ENCODE measurements at regions not wholly inside any gene's neighbourhood (a gene's known extent, or its start where the extent isn't known, plus 50 kb on each side); places are given as distances from the start of the nearest gene placed in this dataset.

- no peaks in the 10 kb centered on the region for H3K4me1 Mint-ChIP-seq (ENCODE audit: low read depth, unreplicated experiment)
- Histone ChIP-seq H3K36me3 (ENCODE audit: insufficient read depth, low read length) (no peaks in the 10 kb centered on the region), H3K4me2 (ENCODE audit: low read length) (no peak overlapping the region), H3K4me1 (ENCODE audit: insufficient read depth, low read length) (no peaks in the 10 kb centered on the region), H3K9me3 (ENCODE audit: insufficient read depth, low read depth, low read length) (no peaks in the 10 kb centered on the region), H4K20me1 (ENCODE audit: insufficient read depth, low read length) (no peaks in the 10 kb centered on the region), H3K9ac (ENCODE audit: low read length) (no peak overlapping the region), H3K27ac (ENCODE audit: low read depth, low read length) (no peak overlapping the region), H3K79me2 (ENCODE audit: insufficient read depth, low read length) (no peaks in the 10 kb centered on the region), H3K4me3 (ENCODE audit: insufficient read depth, low read depth, low read length) (no peak overlapping the region), H3K27me3 (ENCODE audit: insufficient read depth, low read length) (no peaks in the 10 kb centered on the region), H2AFZ (ENCODE audit: low read depth, low read length) (no peak overlapping the region)
- H3K27ac Mint-ChIP-seq (ENCODE audit: unreplicated experiment) = no peak overlapping the region
- H3K27me3 Mint-ChIP-seq (ENCODE audit: low read depth, unreplicated experiment) = no peaks in the 10 kb centered on the region
- FAIRE-seq (no peak), DNase-seq (ENCODE audit: low read depth) (no peak)
- no peak overlapping the region for H3K4me3 Mint-ChIP-seq (ENCODE audit: unreplicated experiment)
- no peak for TF ChIP-seq EZH2 (IDR thresholded peaks at IDR 0.05; ENCODE audit: insufficient read depth, low read length)
- TF ChIP-seq, protein P1, sequence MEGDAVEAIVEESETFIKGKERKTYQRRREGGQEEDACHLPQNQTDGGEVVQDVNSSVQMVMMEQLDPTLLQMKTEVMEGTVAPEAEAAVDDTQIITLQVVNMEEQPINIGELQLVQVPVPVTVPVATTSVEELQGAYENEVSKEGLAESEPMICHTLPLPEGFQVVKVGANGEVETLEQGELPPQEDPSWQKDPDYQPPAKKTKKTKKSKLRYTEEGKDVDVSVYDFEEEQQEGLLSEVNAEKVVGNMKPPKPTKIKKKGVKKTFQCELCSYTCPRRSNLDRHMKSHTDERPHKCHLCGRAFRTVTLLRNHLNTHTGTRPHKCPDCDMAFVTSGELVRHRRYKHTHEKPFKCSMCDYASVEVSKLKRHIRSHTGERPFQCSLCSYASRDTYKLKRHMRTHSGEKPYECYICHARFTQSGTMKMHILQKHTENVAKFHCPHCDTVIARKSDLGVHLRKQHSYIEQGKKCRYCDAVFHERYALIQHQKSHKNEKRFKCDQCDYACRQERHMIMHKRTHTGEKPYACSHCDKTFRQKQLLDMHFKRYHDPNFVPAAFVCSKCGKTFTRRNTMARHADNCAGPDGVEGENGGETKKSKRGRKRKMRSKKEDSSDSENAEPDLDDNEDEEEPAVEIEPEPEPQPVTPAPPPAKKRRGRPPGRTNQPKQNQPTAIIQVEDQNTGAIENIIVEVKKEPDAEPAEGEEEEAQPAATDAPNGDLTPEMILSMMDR (IDR thresholded peaks at IDR 0.05; ENCODE audit: insufficient read depth, low read depth, low read length) = no peak
- no peaks in the 10 kb centered on the region for H3K9me3 Mint-ChIP-seq (ENCODE audit: unreplicated experiment)
- H3K36me3 Mint-ChIP-seq (ENCODE audit: low read depth, unreplicated experiment) = no peaks in the 10 kb centered on the region
Observed at GRCh38 chr15:45785897-45786296, 151.1 kb downstream of the SQOR start.

DNA sequence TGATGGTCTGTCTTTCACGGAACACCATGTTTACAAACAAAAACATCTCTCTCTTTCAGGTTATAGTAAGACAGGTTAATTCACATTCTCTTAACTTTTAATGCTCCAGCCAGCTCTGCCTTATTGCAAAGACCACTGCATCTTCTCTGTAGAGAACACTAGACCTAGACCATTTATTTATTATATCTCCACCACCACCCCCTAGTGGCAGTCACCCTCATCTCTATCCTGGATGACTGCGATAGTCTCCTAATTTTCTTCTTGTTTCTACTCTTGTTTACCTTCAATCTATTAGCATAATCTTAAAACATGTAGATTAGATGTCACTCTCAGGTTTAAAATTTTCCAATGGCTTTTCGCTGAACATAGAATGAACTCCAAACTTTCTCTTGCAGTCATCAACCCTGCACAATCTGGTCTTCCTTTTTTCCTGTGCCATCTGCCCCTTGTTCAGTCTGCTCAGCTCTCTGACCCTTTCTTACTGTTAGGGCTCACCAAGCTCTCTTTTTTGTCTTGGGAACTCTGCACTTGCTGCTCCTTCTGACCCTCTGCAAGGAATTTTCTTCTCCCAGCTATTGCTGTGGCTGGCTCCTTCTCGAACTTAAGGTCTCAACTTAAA is 155.6 kb downstream of the SQOR start:
- H3K79me2 ChIP-seq (ENCODE audit: insufficient read depth, low read length) = no peaks in the 10 kb centered on the region
- no peaks in the 10 kb centered on the region for H3K4me1 Mint-ChIP-seq (ENCODE audit: low read depth, unreplicated experiment)
- DNase-seq (ENCODE audit: low read depth) (no peak), FAIRE-seq (no peak)
- H3K27ac ChIP-seq (ENCODE audit: low read depth, low read length) = no peak overlapping the region
- no peaks in the 10 kb centered on the region for H3K4me1 ChIP-seq (ENCODE audit: insufficient read depth, low read length)
- H3K4me3 ChIP-seq (ENCODE audit: insufficient read depth, low read depth, low read length) = no peak overlapping the region
- H3K27me3 Mint-ChIP-seq (ENCODE audit: low read depth, unreplicated experiment) = peaks cover 13% of the 10 kb centered on the region
- no peak overlapping the region for H3K27ac Mint-ChIP-seq (ENCODE audit: unreplicated experiment)
- no peak for TF ChIP-seq EZH2 (IDR thresholded peaks at IDR 0.05; ENCODE audit: insufficient read depth, low read length)
- TF ChIP-seq, protein P1 (IDR thresholded peaks at IDR 0.05; ENCODE audit: insufficient read depth, low read depth, low read length) = peak; percentile 16
- H3K4me3 Mint-ChIP-seq (ENCODE audit: unreplicated experiment) = no peak overlapping the region
- no peaks in the 10 kb centered on the region for H3K27me3 ChIP-seq (ENCODE audit: insufficient read depth, low read length)
- no peaks in the 10 kb centered on the region for H3K9me3 Mint-ChIP-seq (ENCODE audit: unreplicated experiment)
- no peak overlapping the region for H2AFZ ChIP-seq (ENCODE audit: low read depth, low read length)
- H3K9me3 ChIP-seq (ENCODE audit: insufficient read depth, low read depth, low read length) = no peaks in the 10 kb centered on the region
- H4K20me1 ChIP-seq (ENCODE audit: insufficient read depth, low read length) = no peaks in the 10 kb centered on the region
- no peaks in the 10 kb centered on the region for H3K36me3 ChIP-seq (ENCODE audit: insufficient read depth, low read length)
- H3K4me2 ChIP-seq (ENCODE audit: low read length) = no peak overlapping the region
- H3K9ac ChIP-seq (ENCODE audit: low read length) = no peak overlapping the region
- no peaks in the 10 kb centered on the region for H3K36me3 Mint-ChIP-seq (ENCODE audit: low read depth, unreplicated experiment)

DNA sequence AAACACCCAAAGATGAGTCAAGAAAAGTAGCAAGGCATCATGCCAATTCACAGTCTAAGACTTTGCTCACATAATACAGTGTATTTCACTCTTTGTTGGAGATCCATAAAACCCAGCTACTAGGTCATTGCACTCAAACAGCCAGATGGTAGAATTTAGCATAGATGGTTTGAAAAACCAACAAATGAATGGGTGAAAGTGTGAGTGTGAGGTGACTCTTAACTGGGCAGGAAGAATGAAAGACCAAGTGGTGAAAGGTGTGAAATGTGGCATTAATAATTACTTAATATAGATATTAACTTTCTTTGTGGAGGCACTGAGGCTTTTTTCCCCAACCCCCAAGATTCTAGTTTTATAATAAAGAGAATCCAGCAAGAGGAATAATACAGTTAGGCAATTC is 159.5 kb downstream of the SQOR start:
- no peak overlapping the region for H3K9ac ChIP-seq (ENCODE audit: low read length)
- no peaks in the 10 kb centered on the region for H3K9me3 Mint-ChIP-seq (ENCODE audit: unreplicated experiment)
- no peaks in the 10 kb centered on the region for H3K9me3 ChIP-seq (ENCODE audit: insufficient read depth, low read depth, low read length)
- DNase-seq (ENCODE audit: low read depth) (no peak), FAIRE-seq (no peak)
- H3K36me3 Mint-ChIP-seq (ENCODE audit: low read depth, unreplicated experiment) = no peaks in the 10 kb centered on the region
- H3K4me1 Mint-ChIP-seq (ENCODE audit: low read depth, unreplicated experiment) = no peaks in the 10 kb centered on the region
- no peaks in the 10 kb centered on the region for H3K36me3 ChIP-seq (ENCODE audit: insufficient read depth, low read length)
- no peak overlapping the region for H3K4me3 ChIP-seq (ENCODE audit: insufficient read depth, low read depth, low read length)
- no peak overlapping the region for H3K4me3 Mint-ChIP-seq (ENCODE audit: unreplicated experiment)
- no peak overlapping the region for H3K27ac ChIP-seq (ENCODE audit: low read depth, low read length)
- no peak overlapping the region for H3K4me2 ChIP-seq (ENCODE audit: low read length)
- peaks cover 13% of the 10 kb centered on the region for H3K27me3 Mint-ChIP-seq (ENCODE audit: low read depth, unreplicated experiment)
- no peaks in the 10 kb centered on the region for H4K20me1 ChIP-seq (ENCODE audit: insufficient read depth, low read length)
- H3K27ac Mint-ChIP-seq (ENCODE audit: unreplicated experiment) = no peak overlapping the region
- H3K79me2 ChIP-seq (ENCODE audit: insufficient read depth, low read length) = no peaks in the 10 kb centered on the region
- no peaks in the 10 kb centered on the region for H3K4me1 ChIP-seq (ENCODE audit: insufficient read depth, low read length)
- TF ChIP-seq EZH2 (IDR thresholded peaks at IDR 0.05; ENCODE audit: insufficient read depth, low read length) = no peak
- TF ChIP-seq, protein P1 (IDR thresholded peaks at IDR 0.05; ENCODE audit: insufficient read depth, low read depth, low read length) = no peak
- H3K27me3 ChIP-seq (ENCODE audit: insufficient read depth, low read length) = no peaks in the 10 kb centered on the region
- no peak overlapping the region for H2AFZ ChIP-seq (ENCODE audit: low read depth, low read length)

All from astrocyte (in vitro differentiated cells and primary cell).